Neural crest cell (in vitro differentiated cells): ENCODE measurements at regions not wholly inside any gene's neighbourhood (a gene's known extent, or its start where the extent isn't known, plus 50 kb on each side); places are given as distances from the start of the nearest gene placed in this dataset.

Source experiments
- DNase-seq: peaks from one replicate; pipeline ENCODE4 v3.0.0; 2021; ENCODE audit warnings: low read depth, mixed read lengths, low spot score
- H3K27ac Mint-ChIP-seq: one replicate; pipeline ENCODE4 v1.8.0; 2021; ENCODE audit warnings: mild to moderate bottlenecking, mixed read lengths; ENCODE audit not compliant: unreplicated experiment
- H3K27me3 Mint-ChIP-seq: 2 replicates; pipeline ENCODE4 v1.8.0; 2021; ENCODE audit warnings: low read depth, mild to moderate bottlenecking, mixed read lengths
- H3K36me3 Mint-ChIP-seq: 2 replicates; pipeline ENCODE4 v1.8.0; 2021; ENCODE audit warnings: low read depth, mild to moderate bottlenecking, mixed read lengths
- H3K4me1 Mint-ChIP-seq: 2 replicates; pipeline ENCODE4 v1.8.0; 2021; ENCODE audit warnings: mixed read lengths
- H3K4me3 Mint-ChIP-seq: one replicate; pipeline ENCODE4 v1.8.0; 2021; ENCODE audit warnings: mild to moderate bottlenecking, mixed read lengths
- H3K9me3 Mint-ChIP-seq: 2 replicates; pipeline ENCODE4 v1.8.0; 2021; ENCODE audit warnings: mixed read lengths
- TF ChIP-seq, protein P1 (sequence below): fragments of 200-600 bp; sonication (generic); conservative IDR thresholded peaks from 2 replicates; pipeline ENCODE4 v1.5.0; 2021; ENCODE audit warnings: antibody characterized with exemption, mild to moderate bottlenecking

DNA sequence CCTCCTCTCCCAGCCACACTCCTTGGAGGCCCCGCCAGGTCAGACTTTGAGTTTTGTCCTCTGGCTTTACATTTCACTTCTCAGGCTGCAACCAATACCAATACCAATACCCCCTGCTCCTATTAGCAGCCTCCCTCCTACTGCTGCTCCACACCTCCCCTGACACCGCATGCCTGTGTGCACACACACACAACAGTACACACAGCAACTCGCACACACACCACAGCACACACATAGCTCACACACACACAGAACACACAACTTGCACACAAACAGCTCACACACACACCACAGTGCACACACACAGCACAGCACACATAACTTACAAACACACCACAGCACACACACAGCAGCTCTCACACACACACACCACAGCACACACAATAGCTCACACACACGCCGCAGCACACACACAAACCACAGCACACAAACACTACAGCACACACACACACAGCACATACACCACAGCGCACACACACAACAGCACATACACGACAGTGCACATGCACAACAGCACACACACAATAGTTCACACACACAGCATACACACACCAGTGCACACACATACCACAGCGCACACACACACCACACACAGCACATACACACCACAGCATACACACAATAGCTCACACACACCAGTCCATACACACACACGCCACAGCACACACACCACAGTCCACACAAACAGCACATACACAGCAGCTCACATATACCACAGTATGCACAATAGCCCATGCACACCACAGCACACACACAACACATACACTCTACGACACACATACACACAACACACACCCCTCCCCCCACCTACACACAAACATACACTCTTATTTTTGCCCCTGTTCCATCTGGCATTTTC lies 204.7 kb downstream of the UACA start:
- H3K4me1 Mint-ChIP-seq = no peaks in the 10 kb centered on the region
- TF ChIP-seq, protein P1, sequence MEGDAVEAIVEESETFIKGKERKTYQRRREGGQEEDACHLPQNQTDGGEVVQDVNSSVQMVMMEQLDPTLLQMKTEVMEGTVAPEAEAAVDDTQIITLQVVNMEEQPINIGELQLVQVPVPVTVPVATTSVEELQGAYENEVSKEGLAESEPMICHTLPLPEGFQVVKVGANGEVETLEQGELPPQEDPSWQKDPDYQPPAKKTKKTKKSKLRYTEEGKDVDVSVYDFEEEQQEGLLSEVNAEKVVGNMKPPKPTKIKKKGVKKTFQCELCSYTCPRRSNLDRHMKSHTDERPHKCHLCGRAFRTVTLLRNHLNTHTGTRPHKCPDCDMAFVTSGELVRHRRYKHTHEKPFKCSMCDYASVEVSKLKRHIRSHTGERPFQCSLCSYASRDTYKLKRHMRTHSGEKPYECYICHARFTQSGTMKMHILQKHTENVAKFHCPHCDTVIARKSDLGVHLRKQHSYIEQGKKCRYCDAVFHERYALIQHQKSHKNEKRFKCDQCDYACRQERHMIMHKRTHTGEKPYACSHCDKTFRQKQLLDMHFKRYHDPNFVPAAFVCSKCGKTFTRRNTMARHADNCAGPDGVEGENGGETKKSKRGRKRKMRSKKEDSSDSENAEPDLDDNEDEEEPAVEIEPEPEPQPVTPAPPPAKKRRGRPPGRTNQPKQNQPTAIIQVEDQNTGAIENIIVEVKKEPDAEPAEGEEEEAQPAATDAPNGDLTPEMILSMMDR = no peak
- DNase-seq = no peak
- H3K27me3 Mint-ChIP-seq = no peaks in the 10 kb centered on the region
- no peaks in the 10 kb centered on the region for H3K36me3 Mint-ChIP-seq
- no peak overlapping the region for H3K4me3 Mint-ChIP-seq
- H3K27ac Mint-ChIP-seq = no peak overlapping the region
- H3K9me3 Mint-ChIP-seq = no peaks in the 10 kb centered on the region

DNA sequence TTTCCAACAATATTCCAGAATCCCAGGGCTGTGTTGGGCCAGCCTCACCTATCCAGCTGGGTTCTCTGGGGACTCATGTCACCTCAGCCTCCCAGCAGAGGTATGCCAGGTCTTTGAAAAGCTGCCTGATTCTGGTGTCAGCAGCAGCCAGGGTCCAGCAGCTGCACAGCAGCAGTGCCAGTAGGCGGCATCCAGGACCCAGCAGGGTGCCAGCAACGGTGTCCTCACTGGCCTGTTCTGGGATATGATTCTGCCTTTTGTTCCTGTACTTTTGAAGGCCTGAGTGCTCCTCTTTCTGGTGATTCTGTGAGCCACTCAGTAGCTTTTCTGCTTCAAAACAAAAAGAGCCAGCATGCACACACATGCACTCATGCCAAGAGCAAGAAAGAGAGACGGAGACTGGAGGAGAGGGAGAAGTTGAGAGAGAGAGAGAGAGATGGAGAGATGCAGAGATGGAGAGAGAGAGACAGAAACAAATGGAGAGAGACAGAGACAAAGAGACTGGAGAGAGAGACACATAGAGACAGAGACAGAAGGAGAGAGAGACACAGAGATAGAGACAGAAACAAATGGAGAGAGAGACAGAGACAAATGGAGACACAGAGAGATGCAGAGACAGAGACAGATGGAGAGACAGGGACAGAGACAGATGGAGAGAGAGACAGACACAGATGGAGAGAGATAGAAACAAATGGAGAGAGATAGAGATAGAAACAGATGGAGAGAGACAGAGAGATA lies 205.7 kb downstream of the UACA start:
- Mint-ChIP-seq H3K4me1 (no peaks in the 10 kb centered on the region), H3K36me3 (no peaks in the 10 kb centered on the region), H3K4me3 (no peak overlapping the region), H3K9me3 (no peaks in the 10 kb centered on the region), H3K27ac (no peak overlapping the region), H3K27me3 (no peaks in the 10 kb centered on the region)
- DNase-seq = no peak
- TF ChIP-seq, protein P1 = no peak

DNA sequence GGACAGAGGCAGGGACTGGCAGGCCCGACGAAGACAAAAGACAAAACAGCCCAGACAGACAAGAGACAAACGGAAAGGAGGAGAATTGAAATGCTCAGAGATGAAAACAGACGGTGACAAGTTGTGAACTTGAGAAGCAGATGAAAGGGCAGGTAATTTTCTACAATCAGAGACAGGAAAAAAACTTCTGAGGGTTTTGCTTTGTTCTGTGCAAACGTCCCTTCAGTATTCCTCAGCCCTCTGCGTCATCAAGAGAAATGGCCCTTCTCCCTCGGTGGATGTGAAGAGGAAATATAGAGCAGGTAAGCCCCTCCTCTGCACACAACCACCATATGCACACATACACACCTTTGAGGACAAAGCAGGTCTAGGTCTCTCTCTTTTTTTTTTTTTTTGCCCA lies 206.6 kb downstream of the UACA start:
- Mint-ChIP-seq H3K9me3 (no peaks in the 10 kb centered on the region), H3K27me3 (no peaks in the 10 kb centered on the region), H3K4me1 (no peaks in the 10 kb centered on the region)

DNA sequence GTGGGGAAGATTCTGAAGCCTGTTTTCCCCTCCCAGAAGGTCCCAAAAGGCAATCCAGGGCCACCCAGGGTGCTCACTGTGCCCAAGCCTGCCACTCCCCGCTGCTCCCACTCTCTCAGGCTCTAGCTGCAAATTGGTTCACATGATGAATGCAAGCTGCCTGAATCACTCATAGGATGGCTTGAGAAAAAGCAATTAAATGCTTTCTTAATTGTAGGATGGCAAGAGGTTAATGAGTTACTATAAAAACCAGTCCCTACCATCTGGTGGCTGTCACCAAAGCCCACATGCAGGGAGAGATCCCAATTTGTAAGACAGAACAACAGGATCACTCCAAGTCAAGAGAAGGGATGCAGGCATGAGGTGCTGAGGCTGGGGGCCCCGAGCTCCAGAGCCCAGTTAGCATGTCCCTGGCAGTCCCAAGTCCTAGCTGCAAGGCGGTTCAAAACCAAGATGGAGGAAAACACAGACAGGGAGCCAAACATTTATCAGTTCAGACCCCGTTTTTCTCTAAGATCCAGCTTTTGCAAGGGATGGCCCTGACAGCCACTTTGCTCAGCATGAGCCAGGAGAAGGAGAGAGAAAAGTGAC lies 207.1 kb downstream of the UACA start:
- Mint-ChIP-seq H3K4me3 (no peak overlapping the region), H3K36me3 (no peaks in the 10 kb centered on the region), H3K27me3 (no peaks in the 10 kb centered on the region), H3K27ac (no peak overlapping the region), H3K9me3 (no peaks in the 10 kb centered on the region), H3K4me1 (no peaks in the 10 kb centered on the region)
- no peak for DNase-seq
- TF ChIP-seq, protein P1 = no peak

More for the DNA sequence above, 206.6 kb downstream of the UACA start:
- DNase-seq = no peak
- H3K36me3 Mint-ChIP-seq = no peaks in the 10 kb centered on the region
- H3K27ac Mint-ChIP-seq = no peak overlapping the region
- H3K4me3 Mint-ChIP-seq = no peak overlapping the region
- TF ChIP-seq, protein P1 = no peak

DNA sequence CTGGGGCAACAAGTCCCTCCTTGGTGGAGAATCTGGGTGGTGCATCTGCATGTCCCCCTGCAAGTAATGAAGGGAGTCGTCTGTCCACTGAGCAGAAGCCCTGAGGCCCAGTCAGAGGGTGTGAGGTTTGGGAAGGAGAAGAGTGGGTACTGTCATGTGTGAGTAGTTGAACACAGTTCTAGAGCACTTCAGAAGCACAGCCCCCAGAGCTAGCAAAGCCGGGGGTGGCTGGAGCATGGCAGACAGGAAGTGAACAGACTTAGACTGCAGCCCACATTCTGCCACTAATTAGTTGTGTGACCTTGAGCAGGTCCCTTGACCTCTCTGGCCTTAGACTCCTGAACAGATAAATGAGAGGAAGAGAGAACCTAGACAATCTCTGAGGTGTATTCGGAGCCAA lies 207.6 kb downstream of the UACA start:
- DNase-seq = no peak
- Mint-ChIP-seq H3K4me1 (no peaks in the 10 kb centered on the region), H3K36me3 (no peaks in the 10 kb centered on the region), H3K27me3 (no peaks in the 10 kb centered on the region), H3K4me3 (no peak overlapping the region), H3K27ac (no peak overlapping the region), H3K9me3 (no peaks in the 10 kb centered on the region)
- TF ChIP-seq, protein P1 = no peak
